Non-pigmented ciliary epithelial cell (primary cell): ENCODE measurements at regions not wholly inside any gene's neighbourhood (a gene's known extent, or its start where the extent isn't known, plus 50 kb on each side); places are given as distances from the start of the nearest gene placed in this dataset.

Experiments
- DNase-seq: peaks from one replicate; pipeline ENCODE4 v3.0.0-alpha.2; 2010; ENCODE audit warnings: low read depth

GRCh38 chr4:1542516-1543320, 136.5 kb upstream of the NKX1-1 start:
- no peak for DNase-seq

GRCh38 chr4:1542226-1542490, 135.9 kb upstream of the NKX1-1 start:
- no peak for DNase-seq

DNA sequence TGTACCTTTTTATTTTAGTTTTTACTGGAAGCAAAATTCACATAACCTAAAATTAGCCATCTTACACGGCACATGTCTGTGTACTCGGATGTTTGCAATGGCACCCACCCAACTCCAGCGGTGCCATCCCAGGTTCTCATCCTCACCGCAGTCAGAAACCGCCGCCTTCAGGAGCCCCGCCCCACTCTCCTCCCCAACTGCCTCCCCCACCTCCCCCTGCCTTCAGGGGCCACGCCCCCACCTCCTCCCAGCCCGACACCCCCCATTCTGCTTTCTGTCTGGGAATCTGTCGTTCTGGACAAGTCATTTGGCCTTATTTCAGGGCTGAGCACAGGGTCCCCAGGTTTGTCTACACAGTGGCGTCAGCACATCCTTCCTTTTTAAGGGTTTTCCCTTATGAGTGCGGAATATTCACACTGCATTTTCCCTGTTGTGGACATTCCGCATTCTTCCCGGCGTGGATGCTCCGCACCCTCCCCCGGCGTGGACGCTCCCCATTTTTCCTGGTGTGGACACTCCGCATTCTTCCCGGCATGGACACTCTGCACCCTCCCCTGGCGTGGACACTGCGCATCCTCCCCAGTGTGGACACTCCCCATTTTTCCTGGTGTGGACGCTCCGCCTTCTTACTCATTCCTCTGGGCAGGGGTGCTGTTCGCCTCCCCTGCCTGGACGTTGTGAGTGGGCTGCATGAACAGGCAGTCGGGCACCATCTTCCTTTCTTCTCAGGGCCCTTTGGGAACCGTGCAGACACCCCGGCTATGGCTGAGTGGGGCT, 135.4 kb upstream of the NKX1-1 start:
- no peak for DNase-seq

- DNase-seq = no peak
These were observed 134.5 kb upstream of the NKX1-1 start for GRCh38 chr4:1540601-1541375.

GRCh38 chr4:1539859-1540600, 133.8 kb upstream of the NKX1-1 start:
- DNase-seq = no peak

DNA sequence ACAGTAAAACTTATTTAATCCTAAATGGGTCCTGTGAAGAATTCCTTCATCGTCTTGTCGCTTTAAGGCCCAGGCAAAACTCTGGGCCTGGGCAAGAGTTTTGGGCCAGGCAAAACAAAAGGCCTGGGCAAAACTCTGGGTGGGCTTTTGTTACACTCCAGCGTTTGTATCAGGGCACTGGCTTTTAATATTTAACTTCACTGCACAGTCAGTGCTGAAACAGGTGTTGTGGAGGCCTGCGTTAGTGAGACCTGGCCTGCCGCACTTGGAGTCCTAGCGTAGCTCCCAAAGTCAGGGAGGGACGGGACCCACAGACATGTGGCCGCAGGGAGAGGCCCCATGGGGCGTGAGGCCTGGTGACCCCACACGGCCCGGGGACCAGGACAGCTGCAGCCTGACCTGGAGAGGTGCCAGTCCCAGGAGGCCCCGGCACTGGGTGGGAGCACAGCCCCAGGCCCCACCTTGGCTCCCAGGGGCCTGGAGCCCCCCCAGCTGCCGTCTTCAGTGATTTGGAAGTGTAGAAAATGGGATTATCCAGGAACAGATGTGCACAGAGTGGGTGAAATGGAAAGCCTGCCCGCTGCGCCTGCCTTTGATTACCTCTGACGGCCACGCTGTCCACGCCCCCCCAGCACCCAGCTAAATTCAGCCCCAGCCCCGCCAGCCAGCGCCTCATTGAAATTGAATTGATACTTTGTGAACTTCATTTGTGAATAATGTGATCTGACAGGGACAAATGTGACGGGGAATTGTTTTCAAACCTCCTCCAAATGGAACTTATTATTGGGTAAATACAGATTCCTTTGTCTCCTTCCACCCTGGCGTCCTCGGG, 132.9 kb upstream of the NKX1-1 start:
- no peak for DNase-seq

DNA sequence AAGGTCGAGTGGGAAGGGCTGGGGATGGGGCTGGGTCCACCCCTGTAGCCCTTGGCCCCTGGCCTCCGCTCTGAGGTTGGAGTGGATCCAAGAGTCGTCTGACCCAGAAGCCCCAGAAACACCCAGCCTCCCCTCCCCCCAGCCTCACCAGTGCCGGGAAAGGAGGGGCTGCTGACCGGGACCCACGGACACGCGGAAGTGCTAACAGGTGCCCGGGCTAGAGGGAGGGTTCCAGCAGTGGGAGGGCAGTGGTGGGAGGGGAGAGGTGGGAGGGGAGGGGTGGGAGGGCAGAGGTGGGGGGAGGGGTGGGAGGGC, 131.8 kb upstream of the NKX1-1 start:
- DNase-seq = no peak

- DNase-seq = no peak
These were observed 131.3 kb upstream of the NKX1-1 start for GRCh38 chr4:1537410-1538095.

GRCh38 chr4:1536579-1537409, 130.6 kb upstream of the NKX1-1 start:
- no peak for DNase-seq

DNA sequence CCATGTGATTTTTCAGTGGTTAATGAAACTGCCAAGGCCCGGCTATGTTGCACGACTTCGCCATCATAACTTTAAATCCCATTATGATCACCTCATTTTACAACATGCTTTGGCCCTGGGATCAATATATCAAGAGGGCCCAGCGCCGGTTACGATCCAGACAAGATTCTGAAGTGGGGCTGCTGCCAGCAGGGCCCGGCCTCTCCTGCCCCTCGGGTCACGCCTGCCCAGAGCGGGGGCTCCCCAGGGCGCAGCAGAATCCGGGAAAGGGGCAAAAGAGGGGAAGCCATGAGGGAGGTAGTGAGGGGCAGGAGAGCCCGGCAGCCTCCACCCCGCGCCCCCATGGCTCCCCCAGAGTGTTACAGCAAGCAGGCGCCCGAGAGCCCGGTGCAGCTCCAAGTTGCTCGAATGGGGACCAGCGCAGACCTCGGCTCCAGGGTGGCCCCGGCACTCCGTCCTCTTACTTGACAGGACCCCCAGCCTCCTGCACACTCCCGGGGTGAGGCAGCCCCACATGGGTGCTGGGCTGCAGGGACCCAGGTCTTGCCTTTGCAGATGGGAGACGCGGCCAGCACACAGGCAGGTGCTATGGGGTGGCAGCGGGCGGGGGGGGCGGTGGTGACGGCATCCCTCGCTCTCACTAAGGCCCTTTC, 129.8 kb upstream of the NKX1-1 start:
- DNase-seq = no peak

GRCh38 chr4:1534876-1535526, 128.8 kb upstream of the NKX1-1 start:
- DNase-seq = no peak

- DNase-seq = no peak
These were observed 128.0 kb upstream of the NKX1-1 start for GRCh38 chr4:1534095-1534872.

DNA sequence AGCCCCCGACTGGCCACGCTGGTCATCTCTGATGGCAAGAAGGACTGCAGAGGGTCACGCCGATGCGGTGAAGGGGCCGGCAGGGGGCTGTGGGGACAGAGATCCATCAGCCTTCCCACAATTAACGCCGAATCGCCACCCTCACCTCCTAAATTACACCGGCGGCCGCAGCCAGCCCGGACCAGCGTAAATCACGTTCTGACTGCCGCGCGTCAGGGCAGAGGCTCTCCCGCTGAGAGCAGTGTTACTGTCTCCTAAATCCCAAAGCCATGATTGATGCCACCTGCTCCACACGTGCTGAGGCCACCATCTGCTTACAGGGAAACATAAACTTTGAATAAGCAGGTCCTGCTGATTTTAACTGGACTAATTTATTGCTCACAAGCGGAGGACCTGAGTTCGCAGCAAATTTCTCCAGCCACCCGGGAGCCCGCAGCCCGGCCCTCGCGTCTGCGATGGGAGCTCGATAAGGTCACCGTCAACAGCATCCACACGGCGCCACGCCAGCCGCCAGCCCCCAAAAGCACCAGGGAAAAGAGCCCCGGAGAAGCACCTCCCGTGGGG, 127.3 kb upstream of the NKX1-1 start:
- DNase-seq = no peak

- no peak for DNase-seq
These were observed 126.5 kb upstream of the NKX1-1 start for GRCh38 chr4:1532549-1533395.

DNA sequence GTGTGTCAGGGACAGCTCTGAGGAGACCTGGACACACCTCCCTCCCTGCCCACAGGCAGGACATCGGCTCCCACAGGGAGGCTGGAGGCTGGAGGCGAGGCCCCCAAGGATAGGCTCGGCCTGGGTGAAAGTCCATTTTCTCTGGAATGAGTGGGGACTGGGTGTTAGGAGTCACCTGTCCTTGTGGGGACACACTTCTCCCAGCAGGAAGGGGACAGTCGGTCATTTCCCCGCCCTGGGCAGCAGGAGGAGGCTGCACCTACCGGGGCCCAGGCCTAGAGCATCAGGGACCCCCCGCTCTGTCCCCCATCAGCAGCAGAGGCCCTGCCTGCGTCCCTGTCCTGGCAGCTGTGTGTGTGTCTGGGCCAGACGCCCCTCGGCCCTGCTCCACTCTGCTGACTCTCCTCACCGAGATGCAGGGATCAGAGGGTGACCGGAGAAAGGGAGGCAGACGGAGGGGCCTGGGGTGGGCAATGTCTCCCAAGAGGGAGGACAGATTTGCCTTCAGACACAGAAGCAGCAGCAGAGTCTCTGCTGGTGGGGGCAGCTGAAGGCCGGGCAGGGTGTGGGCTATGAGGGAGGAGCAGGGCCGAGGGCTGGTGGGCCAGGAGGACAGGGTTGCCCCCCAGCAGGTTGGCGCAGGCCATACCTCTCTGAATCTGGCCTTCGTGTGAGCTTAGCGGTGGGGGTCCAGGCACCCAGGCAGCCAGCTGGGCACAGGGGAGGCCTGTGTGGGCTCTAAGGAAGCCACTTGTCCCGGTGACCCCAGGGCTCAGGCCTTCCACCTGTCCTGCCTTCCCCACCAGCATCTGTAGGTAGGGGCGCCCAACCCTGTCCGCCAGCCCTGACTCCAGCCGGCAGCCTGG, 125.7 kb upstream of the NKX1-1 start:
- no peak for DNase-seq

DNA sequence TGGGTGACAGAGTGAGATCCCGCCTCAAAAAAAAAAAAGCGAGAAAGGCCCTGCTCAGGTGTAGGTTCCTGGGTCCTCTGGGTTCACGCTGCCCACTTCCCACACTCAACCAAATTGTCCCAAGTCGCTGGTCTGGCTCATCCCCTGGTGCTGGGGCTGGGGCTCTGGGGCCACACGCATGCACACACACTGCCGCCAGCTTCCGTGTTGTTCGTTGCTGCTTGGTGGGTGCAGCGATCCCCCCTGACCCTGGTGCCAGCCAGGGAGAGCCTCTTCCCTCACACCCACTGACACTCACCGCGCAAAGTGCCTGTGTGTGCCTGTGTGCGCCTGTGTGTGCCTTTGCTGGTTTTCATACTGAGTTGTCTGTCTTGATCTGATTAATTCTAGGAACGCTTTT, 124.1 kb upstream of the NKX1-1 start:
- DNase-seq = no peak
